ENCODE measurements at regions not wholly inside any gene's neighbourhood (a gene's known extent, or its start where the extent isn't known, plus 50 kb on each side); places are given as distances from the start of the nearest gene placed in this dataset.

DNA sequence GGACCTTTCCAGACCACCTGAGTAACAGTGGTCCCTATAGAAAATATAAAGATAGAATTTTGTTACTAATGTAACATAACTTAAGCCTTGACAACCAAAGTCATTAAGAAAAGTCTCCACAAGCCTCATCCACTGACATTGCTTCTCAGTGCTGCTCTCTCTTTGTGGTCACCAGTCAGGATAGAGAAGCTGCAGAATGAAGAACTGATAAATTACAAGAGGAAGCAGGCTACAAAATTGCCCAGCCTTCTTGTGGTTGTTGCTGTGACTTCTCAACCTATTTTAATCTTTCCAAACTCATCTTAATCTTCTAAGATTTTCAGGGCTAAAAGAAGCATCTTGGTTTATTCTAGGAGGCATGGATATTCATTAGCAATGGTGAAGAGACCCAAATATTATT, 343.8 kb downstream of the MZT1 start:
- Mint-ChIP-seq H3K4me3 (no peak overlapping the region), H3K9me3 (no peaks in the 10 kb centered on the region), H3K36me3 (ENCODE audit: low read depth) (no peaks in the 10 kb centered on the region), H3K27ac (no peak overlapping the region), H3K27me3 (ENCODE audit: low read depth) (no peaks in the 10 kb centered on the region), H3K4me1 (ENCODE audit: low read depth) (no peaks in the 10 kb centered on the region)
- DNase-seq (ENCODE audit: low spot score) = no peak

DNA sequence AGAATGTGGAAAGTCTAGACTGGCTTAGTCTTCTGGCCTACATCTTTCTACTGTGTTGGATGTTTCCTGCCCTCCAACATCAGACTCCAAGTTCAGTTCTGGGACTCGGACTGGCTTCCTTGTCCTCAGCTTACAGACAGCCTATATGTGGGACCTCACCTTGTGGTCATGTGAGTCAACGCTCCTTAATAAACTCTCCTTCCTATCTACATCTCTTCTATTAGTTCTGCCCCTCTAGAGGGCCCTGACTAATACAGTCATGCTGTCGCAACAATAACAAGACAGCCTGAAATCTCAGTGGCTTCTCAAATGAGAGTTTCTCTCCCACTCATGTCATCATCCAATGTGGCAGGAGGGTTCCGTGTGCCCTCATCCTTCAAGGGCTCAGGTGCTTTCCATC, 347.8 kb downstream of the MZT1 start:
- DNase-seq (ENCODE audit: low spot score) = no peak
- Mint-ChIP-seq H3K36me3 (ENCODE audit: low read depth) (no peaks in the 10 kb centered on the region), H3K9me3 (no peaks in the 10 kb centered on the region), H3K27ac (no peak overlapping the region), H3K27me3 (ENCODE audit: low read depth) (no peaks in the 10 kb centered on the region), H3K4me1 (ENCODE audit: low read depth) (no peaks in the 10 kb centered on the region), H3K4me3 (no peak overlapping the region)

- no peak overlapping the region for H3K27ac Mint-ChIP-seq
- no peaks in the 10 kb centered on the region for H3K36me3 Mint-ChIP-seq (ENCODE audit: low read depth)
- DNase-seq (ENCODE audit: low spot score) = no peak
- no peaks in the 10 kb centered on the region for H3K4me1 Mint-ChIP-seq (ENCODE audit: low read depth)
- H3K4me3 Mint-ChIP-seq = no peak overlapping the region
- H3K27me3 Mint-ChIP-seq (ENCODE audit: low read depth) = no peaks in the 10 kb centered on the region
- no peaks in the 10 kb centered on the region for H3K9me3 Mint-ChIP-seq
Observed at GRCh38 chr13:72368031-72368430, 359.4 kb downstream of the MZT1 start.

DNA sequence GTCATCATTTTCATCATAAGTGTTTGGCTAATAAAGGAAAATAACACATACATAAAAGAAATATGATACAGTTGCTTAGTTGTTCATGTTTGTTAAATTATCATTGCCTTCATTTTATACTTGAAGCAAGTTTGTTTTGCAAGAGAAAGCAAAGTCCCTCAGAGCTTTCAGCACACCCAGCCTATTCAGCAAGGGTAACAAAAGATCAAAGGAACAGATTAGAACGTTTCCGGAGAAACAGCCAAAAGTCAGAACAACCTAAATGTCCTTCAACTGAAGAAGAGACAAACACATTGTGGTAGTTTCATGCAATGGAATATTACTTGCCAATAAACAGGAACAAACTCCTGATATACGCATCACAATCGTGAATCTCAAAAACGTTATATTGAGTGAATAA, 380.7 kb downstream of the MZT1 start:
- Mint-ChIP-seq H3K9me3 (no peaks in the 10 kb centered on the region), H3K4me3 (no peak overlapping the region), H3K27ac (no peak overlapping the region), H3K36me3 (ENCODE audit: low read depth) (no peaks in the 10 kb centered on the region), H3K4me1 (ENCODE audit: low read depth) (no peaks in the 10 kb centered on the region), H3K27me3 (ENCODE audit: low read depth) (no peaks in the 10 kb centered on the region)
- no peak for DNase-seq (ENCODE audit: low spot score)

DNA sequence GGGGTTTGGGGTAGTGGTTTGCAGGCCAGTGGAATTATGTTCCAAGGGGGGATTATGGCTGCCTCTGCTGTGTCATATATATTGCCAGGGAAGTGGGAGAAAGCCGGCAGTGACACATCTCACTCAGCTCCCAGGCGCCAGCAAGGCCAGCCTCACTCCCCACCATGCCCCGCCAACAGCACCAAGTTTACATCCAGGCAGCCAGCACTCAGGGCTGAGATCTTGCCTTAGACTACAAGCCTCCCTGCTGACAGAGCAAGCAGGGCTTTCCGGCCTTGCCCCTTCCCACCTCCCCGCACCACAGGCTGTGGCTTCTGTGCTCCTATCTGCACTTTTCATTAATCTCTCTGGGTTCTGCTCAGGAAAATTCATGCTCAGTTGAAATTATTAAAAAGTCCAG, 385.1 kb downstream of the MZT1 start:
- Mint-ChIP-seq H3K27me3 (ENCODE audit: low read depth) (no peaks in the 10 kb centered on the region), H3K36me3 (ENCODE audit: low read depth) (no peaks in the 10 kb centered on the region), H3K4me1 (ENCODE audit: low read depth) (no peaks in the 10 kb centered on the region), H3K9me3 (no peaks in the 10 kb centered on the region), H3K4me3 (no peak overlapping the region), H3K27ac (no peak overlapping the region)
- no peak for DNase-seq (ENCODE audit: low spot score)

- H3K27me3 Mint-ChIP-seq (ENCODE audit: low read depth) = no peaks in the 10 kb centered on the region
- no peaks in the 10 kb centered on the region for H3K36me3 Mint-ChIP-seq (ENCODE audit: low read depth)
- no peaks in the 10 kb centered on the region for H3K4me1 Mint-ChIP-seq (ENCODE audit: low read depth)
- no peak for DNase-seq (ENCODE audit: low spot score)
- no peak overlapping the region for H3K27ac Mint-ChIP-seq
- no peak overlapping the region for H3K4me3 Mint-ChIP-seq
- no peaks in the 10 kb centered on the region for H3K9me3 Mint-ChIP-seq
Observed at GRCh38 chr13:72341904-72342303, 385.5 kb downstream of the MZT1 start.

DNA sequence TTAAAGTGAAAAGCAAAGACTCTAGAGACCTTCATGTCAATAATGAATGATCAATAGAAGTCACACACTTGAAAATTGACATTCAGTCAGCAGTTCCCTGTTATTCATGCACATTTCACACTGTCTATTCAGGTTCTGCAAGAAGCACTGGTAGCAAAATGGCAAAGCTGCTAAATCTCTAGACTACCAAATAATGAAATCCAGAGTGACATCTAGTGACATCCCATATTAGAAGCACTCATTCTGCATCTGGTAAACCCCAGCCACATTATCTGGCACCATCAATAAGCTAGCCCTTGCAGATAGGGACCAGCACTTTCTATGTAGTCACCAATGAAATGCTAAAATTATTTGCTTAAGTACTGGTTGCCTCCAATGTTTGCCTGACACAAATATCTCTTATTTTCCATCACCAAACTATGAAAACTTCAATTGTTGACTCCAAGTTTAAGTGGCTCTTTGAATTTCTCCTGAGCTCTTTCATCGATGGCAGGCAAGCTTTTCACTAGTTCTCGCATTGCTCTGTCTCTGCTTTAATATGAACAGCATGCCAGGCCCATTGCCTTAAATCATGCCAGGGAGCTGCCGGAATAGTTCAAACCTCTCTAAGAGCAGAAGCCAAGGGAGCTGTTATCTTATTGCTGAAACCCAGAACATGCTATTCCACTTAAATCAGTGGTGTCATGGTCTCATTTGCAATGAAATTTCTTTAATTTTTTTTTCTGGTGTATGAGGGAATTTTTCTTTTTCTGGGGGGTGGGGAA, 409.9 kb downstream of the MZT1 start:
- Mint-ChIP-seq H3K27ac (no peak overlapping the region), H3K36me3 (ENCODE audit: low read depth) (no peaks in the 10 kb centered on the region), H3K4me3 (no peak overlapping the region), H3K4me1 (ENCODE audit: low read depth) (no peaks in the 10 kb centered on the region), H3K9me3 (no peaks in the 10 kb centered on the region), H3K27me3 (ENCODE audit: low read depth) (no peaks in the 10 kb centered on the region)
- DNase-seq (ENCODE audit: low spot score) = no peak

GRCh38 chr13:72316716-72317115, 410.7 kb downstream of the MZT1 start:
- no peak overlapping the region for H3K27ac Mint-ChIP-seq
- no peak overlapping the region for H3K4me3 Mint-ChIP-seq
- H3K9me3 Mint-ChIP-seq = no peaks in the 10 kb centered on the region
- DNase-seq (ENCODE audit: low spot score) = no peak
- H3K27me3 Mint-ChIP-seq (ENCODE audit: low read depth) = no peaks in the 10 kb centered on the region
- H3K36me3 Mint-ChIP-seq (ENCODE audit: low read depth) = no peaks in the 10 kb centered on the region
- no peaks in the 10 kb centered on the region for H3K4me1 Mint-ChIP-seq (ENCODE audit: low read depth)

DNA sequence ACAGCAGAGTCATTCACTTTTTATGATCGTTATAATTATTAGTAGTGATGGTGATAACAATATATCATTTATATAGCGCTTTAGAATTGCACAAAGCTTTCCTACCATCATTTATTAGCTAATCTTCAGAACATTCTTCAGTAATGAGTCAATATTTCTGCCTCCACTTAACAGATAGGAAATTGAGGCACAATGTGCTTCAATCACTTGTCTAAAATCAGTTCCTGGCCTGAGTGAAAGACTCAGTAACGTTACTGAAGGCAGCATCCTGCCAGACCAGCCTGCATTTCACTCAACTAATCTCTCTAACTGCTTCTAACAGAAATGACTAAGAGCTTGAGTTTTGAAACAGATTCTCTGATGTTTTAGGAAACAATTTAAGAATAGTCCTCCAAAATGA, 412.1 kb downstream of the MZT1 start:
- no peak overlapping the region for H3K4me3 Mint-ChIP-seq
- no peaks in the 10 kb centered on the region for H3K9me3 Mint-ChIP-seq
- no peak overlapping the region for H3K27ac Mint-ChIP-seq
- no peak for DNase-seq (ENCODE audit: low spot score)
- H3K27me3 Mint-ChIP-seq (ENCODE audit: low read depth) = no peaks in the 10 kb centered on the region
- H3K4me1 Mint-ChIP-seq (ENCODE audit: low read depth) = no peaks in the 10 kb centered on the region
- no peaks in the 10 kb centered on the region for H3K36me3 Mint-ChIP-seq (ENCODE audit: low read depth)

- Mint-ChIP-seq H3K4me1 (ENCODE audit: low read depth) (no peaks in the 10 kb centered on the region), H3K27ac (no peak overlapping the region), H3K4me3 (no peak overlapping the region), H3K9me3 (no peaks in the 10 kb centered on the region), H3K36me3 (ENCODE audit: low read depth) (no peaks in the 10 kb centered on the region), H3K27me3 (ENCODE audit: low read depth) (no peaks in the 10 kb centered on the region)
- no peak for DNase-seq (ENCODE audit: low spot score)
Observed at GRCh38 chr13:72314210-72314609, 413.2 kb downstream of the MZT1 start.

- no peak overlapping the region for H3K4me3 Mint-ChIP-seq
- no peak for DNase-seq (ENCODE audit: low spot score)
- H3K27ac Mint-ChIP-seq = no peak overlapping the region
- no peaks in the 10 kb centered on the region for H3K27me3 Mint-ChIP-seq (ENCODE audit: low read depth)
- no peaks in the 10 kb centered on the region for H3K9me3 Mint-ChIP-seq
- no peaks in the 10 kb centered on the region for H3K36me3 Mint-ChIP-seq (ENCODE audit: low read depth)
- no peaks in the 10 kb centered on the region for H3K4me1 Mint-ChIP-seq (ENCODE audit: low read depth)
Observed at GRCh38 chr13:72313546-72313945, 413.9 kb downstream of the MZT1 start.

DNA sequence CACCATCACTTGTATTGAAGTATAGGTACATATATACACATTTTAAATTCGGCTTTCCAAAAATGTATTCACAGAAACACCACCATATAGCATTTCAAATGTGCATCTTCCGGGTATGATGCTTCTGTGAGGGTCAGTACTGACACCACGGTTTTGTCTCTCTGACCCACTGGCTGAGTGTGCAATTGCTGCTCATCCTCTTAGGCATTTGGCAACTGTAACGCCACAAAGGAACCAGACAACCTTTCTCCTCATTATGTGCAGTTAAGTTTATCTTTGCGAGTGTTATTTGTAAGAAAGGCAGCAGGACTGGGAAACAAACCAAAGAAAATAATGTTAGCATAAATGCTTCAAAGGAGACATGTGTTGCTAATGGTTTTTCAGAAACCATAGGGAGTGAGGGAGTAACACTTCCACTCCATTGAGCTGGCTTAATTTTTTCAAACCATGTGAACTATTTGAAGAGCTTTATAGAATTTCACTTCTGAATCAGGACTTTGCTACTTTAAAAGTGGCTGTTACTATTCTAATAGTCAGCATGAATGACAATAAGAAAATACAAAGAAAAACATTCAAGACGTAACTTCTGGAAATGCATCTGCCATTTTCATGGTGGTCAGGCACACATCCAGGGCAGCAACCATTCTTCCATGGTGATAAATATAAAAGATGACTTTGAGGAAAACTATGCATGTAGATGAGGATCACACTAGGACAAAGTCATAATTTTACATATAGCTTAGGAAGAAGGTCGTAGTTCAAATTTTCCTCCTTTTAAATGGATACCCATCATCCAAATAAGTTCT, 423.3 kb downstream of the MZT1 start:
- no peak overlapping the region for H3K27ac Mint-ChIP-seq
- H3K4me1 Mint-ChIP-seq (ENCODE audit: low read depth) = no peaks in the 10 kb centered on the region
- DNase-seq (ENCODE audit: low spot score) = no peak
- H3K27me3 Mint-ChIP-seq (ENCODE audit: low read depth) = no peaks in the 10 kb centered on the region
- H3K4me3 Mint-ChIP-seq = no peak overlapping the region
- H3K36me3 Mint-ChIP-seq (ENCODE audit: low read depth) = no peaks in the 10 kb centered on the region
- H3K9me3 Mint-ChIP-seq = no peaks in the 10 kb centered on the region

DNA sequence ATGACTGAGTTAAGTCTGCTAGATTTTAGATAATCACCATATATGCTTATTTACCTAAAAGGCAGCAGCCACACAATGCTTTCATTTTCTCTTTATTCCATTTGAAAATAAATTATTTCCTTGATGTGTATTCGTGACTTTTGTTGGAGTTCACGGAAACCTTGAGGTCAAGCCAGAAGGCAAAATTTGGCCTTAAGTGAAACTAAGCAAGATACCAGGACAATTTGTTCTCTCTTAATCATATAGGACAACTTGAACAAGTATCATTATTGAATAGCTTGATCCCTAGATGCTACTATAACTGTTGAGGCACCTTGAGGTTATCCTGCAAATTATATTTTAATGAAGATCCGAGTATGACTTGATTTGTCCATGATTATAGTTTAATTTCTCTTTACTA, 429.2 kb upstream of the DACH1 start:
- H3K36me3 Mint-ChIP-seq (ENCODE audit: low read depth) = no peaks in the 10 kb centered on the region

DNA sequence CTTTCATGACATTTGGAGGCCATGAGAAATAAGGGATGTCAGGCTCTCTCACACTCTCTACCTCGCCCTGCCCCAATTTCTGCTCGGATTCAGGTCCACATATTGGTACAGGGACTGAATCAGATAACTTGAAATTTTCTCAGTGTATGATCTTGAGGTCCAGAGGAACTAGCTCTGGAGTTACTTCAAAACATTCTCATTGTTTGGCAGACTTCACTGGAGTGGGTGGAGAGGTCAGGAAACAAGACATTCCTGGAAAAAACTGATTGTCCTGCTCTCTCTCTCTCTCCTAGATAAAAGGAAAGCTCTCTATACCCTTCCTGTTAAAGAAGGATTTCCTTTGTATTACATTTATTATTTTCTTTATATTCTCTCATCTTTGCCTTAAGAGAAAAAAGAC, 428.1 kb upstream of the DACH1 start:
- no peaks in the 10 kb centered on the region for H3K4me1 Mint-ChIP-seq (ENCODE audit: low read depth)
- H3K9me3 Mint-ChIP-seq = peaks cover 3% of the 10 kb centered on the region
- no peaks in the 10 kb centered on the region for H3K36me3 Mint-ChIP-seq (ENCODE audit: low read depth)
- no peak for DNase-seq (ENCODE audit: low spot score)
- H3K27ac Mint-ChIP-seq = no peak overlapping the region
- no peaks in the 10 kb centered on the region for H3K27me3 Mint-ChIP-seq (ENCODE audit: low read depth)
- H3K4me3 Mint-ChIP-seq = no peak overlapping the region

More for the DNA sequence above, 429.2 kb upstream of the DACH1 start:
- no peaks in the 10 kb centered on the region for H3K27me3 Mint-ChIP-seq (ENCODE audit: low read depth)
- peaks cover 3% of the 10 kb centered on the region for H3K9me3 Mint-ChIP-seq
- H3K4me1 Mint-ChIP-seq (ENCODE audit: low read depth) = no peaks in the 10 kb centered on the region
- H3K4me3 Mint-ChIP-seq = no peak overlapping the region
- DNase-seq (ENCODE audit: low spot score) = no peak
- H3K27ac Mint-ChIP-seq = no peak overlapping the region
